ENCODE measurements at regions not wholly inside any gene's neighbourhood (a gene's known extent, or its start where the extent isn't known, plus 50 kb on each side); places are given as distances from the start of the nearest gene placed in this dataset.

DNA sequence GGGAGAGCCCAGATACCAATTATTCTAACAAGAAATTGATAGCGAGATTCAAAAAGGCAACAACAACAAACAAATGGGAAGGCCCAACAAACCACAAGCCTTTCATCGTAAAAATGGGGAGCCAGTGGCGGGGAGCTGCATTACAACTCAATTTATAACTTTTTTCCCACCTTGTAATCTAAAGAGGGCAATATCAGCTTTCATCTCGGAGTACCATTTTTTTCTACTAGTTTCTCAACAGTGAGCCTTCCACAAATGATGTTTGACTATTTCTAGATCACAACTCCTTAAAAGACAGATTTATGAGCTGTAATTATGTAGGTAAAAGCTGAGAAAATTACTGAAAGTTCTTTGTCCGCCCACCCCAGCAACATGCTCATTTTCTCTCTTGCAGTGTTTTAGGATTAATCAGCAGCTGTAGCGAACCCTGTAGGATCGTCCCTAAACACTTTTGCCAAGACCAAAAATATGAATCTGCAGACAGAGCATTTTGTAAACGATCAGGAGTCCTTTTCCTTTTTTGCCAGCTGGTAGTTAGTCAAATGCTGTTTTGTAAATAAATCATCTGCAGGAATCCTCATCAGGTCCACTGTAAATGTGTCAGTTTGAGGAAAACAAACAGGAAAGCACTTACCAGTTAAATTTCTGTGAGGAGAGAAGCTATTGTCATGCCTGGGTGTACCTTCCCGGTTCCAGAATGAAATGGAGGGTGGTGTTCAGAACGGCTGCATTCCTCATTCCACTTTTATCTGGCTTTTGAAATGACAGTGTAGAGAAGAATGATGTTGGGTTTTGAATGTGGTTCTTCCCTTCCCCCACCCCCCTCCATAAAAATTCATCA, 53.2 kb downstream of the EEF1B2 start:
- peak; percentile 57 for DNase-seq (ENCODE audit: low spot score)

DNA sequence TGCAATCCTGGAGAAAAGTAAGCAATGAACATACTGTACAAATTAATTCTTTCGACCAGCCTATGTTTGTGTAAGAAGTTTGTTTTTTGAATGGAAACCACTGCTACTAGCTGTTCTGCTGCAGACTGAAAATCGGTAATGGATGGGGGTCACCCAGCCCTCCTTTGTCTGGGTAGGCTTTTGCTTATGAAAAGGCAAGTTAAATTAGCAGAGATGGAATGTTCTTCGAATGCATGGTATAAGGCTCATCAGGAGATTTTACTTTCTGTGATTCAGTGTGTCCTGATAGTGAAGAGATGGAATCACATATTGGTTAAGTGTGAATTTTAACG, 53.8 kb downstream of the EEF1B2 start:
- DNase-seq (ENCODE audit: low spot score), result no peak

DNA sequence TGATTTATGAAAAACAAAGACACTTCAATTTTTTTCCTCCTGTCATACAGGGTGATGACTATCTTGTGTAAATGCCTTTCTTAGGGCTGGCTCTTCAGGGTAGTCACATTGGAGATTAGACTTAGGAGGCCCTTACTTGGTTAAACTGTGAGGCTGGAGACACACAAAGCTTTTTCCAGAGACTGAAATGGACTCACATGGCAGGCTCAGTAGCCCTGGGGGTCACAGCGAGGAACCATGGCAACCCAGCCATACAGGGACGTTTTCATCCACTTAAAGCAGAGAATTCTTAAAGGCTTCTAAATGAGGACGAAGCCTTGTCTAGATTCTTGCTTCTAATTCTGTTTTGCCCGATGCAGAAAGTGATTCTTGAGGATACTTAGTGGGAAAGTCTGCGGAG, 57.3 kb upstream of the ZDBF2 start:
- DNase-seq (ENCODE audit: low spot score), result no peak

DNA sequence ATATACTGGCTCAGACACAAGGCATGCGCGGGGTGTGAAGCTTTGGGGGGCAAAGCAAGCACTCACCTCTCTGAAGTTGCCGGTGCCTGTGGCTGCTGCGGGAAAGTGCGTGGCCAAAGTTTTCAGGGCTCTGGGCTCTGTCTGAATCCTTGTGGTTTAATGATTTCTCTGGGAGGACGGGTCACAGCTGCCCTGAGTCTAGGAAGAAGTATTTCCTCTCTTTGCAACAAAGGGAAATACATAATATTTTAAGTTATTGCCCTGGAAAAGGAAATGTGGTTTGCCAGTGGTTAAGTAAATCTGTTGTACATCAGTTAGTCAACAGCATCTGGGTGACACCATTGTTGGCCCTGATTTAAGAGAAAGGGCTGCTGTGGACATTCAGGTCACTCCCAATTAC, 56.7 kb upstream of the ZDBF2 start:
- DNase-seq (ENCODE audit: low spot score), result peak; percentile 67

GRCh38 chr2:206218156-206218555, 56.3 kb upstream of the ZDBF2 start:
- no peak for DNase-seq (ENCODE audit: low spot score)

DNA sequence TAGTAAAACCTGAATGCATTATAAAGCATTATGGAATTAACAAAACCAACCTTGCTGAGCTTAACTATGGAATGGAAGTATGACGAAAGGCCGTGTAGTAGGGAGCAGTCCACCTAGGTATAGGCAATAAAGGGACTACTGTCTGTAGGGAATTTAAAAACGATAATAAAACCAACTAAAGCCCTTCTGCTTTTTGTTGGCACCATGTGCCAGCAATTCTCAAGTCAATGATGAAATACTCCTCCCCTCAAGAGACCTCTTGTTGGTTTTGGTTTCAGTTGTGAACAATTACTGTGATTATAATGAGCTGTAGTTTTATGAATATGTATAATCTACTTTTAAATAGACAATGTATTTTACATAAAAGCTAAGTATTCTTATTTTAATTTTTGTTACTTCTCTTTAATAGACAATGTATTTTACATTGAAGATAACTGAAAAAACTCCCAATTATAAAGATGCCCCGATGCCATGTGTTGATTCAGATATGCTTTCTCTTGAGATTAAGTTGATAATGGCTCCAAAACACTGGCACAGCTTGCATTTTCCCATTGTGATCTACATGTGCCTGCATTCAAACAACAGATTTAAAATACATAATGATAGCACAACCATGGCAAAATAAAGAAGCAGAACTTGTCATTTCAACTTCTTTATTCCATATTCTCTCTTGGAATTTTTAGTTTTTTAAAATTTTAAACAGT, 55.5 kb upstream of the ZDBF2 start:
- DNase-seq (ENCODE audit: low spot score), result no peak

- no peak for DNase-seq (ENCODE audit: low spot score)
These were observed 54.5 kb upstream of the ZDBF2 start for GRCh38 chr2:206219957-206220356.

DNA sequence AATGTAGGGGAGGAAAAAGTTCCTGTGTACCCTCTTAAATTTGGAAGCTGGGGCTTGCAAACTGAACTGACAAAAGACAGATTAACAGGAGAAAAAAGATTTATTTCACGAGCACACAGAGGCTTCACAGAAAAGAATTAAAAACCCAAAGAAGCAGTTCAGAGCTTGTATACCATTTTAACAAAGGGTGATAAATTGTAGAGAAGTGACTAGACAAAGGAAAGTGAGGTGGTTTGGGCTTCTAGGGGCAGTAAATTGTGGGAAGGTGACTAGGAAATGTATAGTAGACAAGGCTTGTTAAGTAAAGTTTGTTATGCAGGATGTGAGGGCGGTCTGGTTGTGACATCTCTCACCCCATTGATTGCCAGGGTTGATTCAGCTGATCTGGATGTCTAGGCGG, 53.5 kb upstream of the ZDBF2 start:
- DNase-seq (ENCODE audit: low spot score), result no peak
